Calu3 (cell line): ENCODE measurements at regions not wholly inside any gene's neighbourhood (a gene's known extent, or its start where the extent isn't known, plus 50 kb on each side); places are given as distances from the start of the nearest gene placed in this dataset.
A peak's percentile ranks its signal among the peaks of the same experiment; 100 is the strongest.

Source experiments
- BruUV-seq: library from RNA; stranded (reverse); fragments of 400-500 nt; replicated peaks from 2 replicates; lab custom pipeline; 2021; lab: Mats Ljungman, UMichigan
- CTCF ChIA-PET: fragments of 300-600 bp; sonication (Branson Sonifier 250); formaldehyde crosslinking; loops from one replicate; lab custom pipeline; 2022; ENCODE audit warnings: antibody characterized with exemption; lab: Charles Lee
- DNase-seq: peaks from one replicate; pipeline ENCODE4 v3.0.0; 2022
- H3K27ac Mint-ChIP-seq: one replicate; pipeline ENCODE4 v1.8.0; 2022; ENCODE audit warnings: mixed read lengths; ENCODE audit not compliant: unreplicated experiment
- H3K27me3 Mint-ChIP-seq: one replicate; pipeline ENCODE4 v1.8.0; 2022; ENCODE audit warnings: mixed read lengths; ENCODE audit not compliant: unreplicated experiment
- H3K36me3 Mint-ChIP-seq: one replicate; pipeline ENCODE4 v1.8.0; 2022; ENCODE audit warnings: mild to moderate bottlenecking, moderate library complexity, mixed read lengths; ENCODE audit not compliant: insufficient read depth, unreplicated experiment
- H3K4me1 Mint-ChIP-seq: one replicate; pipeline ENCODE4 v1.8.0; 2022; ENCODE audit warnings: mild to moderate bottlenecking, low read depth, mixed read lengths; ENCODE audit not compliant: unreplicated experiment
- H3K4me3 Mint-ChIP-seq: one replicate; pipeline ENCODE4 v1.8.0; 2022; ENCODE audit warnings: mild to moderate bottlenecking, low read depth, moderate library complexity, mixed read lengths; ENCODE audit not compliant: unreplicated experiment
- H3K9me3 Mint-ChIP-seq: one replicate; pipeline ENCODE4 v1.8.0; 2022; ENCODE audit warnings: low read depth, mixed read lengths; ENCODE audit not compliant: unreplicated experiment
- CTCF ChIP-seq: fragments of 200-600 bp; IDR thresholded peaks from one replicate; pipeline ENCODE4 v1.8.0; 2022; ENCODE audit warnings: antibody characterized with exemption; ENCODE audit not compliant: unreplicated experiment
- intact Hi-C: fragments of 100-400 bp; cut with micrococcal nuclease; formaldehyde crosslinking; loops from one replicate; pipeline ENCODE4 v1.10.0; 2022; ENCODE audit not compliant: unreplicated experiment

GRCh38 chr7:131945957-131946544, 389.6 kb upstream of the PODXL start:
- peaks cover 80% of the 10 kb centered on the region for H3K27me3 Mint-ChIP-seq
- no peak for TF ChIP-seq CTCF
- no peak for DNase-seq
- no peak overlapping the region for H3K4me3 Mint-ChIP-seq
- no peaks in the 10 kb centered on the region for H3K9me3 Mint-ChIP-seq
- H3K27ac Mint-ChIP-seq, result no peak overlapping the region
- intact Hi-C loops, result loop anchor here (1.0 to 5.0 kb wide), 3 partner anchors 103 to 634 kb away; no protein-coding TSS in a partner anchor
- CTCF ChIA-PET, result interaction anchor here (1.0 to 1.3 kb wide), 3 partner anchors 89 to 635 kb away, joined by 3 to 8 read pairs (median 8); no protein-coding TSS in a partner anchor
- H3K4me1 Mint-ChIP-seq, result peaks cover 7% of the 10 kb centered on the region
- no peaks in the 10 kb centered on the region for H3K36me3 Mint-ChIP-seq
- no TSS peak for BruUV-seq

GRCh38 chr7:131945313-131945911, 389.0 kb upstream of the PODXL start:
- CTCF ChIA-PET, result interaction anchor here (0.7 to 1.3 kb wide), 6 partner anchors 86 to 635 kb away, joined by 3 to 8 read pairs (median 4); no protein-coding TSS in a partner anchor
- no TSS peak for BruUV-seq
- H3K27me3 Mint-ChIP-seq, result peaks cover 81% of the 10 kb centered on the region
- DNase-seq, result peak; percentile 66
- no peak overlapping the region for H3K4me3 Mint-ChIP-seq
- no peaks in the 10 kb centered on the region for H3K36me3 Mint-ChIP-seq
- peak; percentile 85 for TF ChIP-seq CTCF
- H3K4me1 Mint-ChIP-seq, result peaks cover 7% of the 10 kb centered on the region
- intact Hi-C loops, result loop anchor here (1.0 to 5.0 kb wide), 3 partner anchors 104 to 635 kb away; no protein-coding TSS in a partner anchor
- no peak overlapping the region for H3K27ac Mint-ChIP-seq
- H3K9me3 Mint-ChIP-seq, result no peaks in the 10 kb centered on the region

GRCh38 chr7:131944556-131945069, 388.2 kb upstream of the PODXL start:
- no peak overlapping the region for H3K27ac Mint-ChIP-seq
- peaks cover 81% of the 10 kb centered on the region for H3K27me3 Mint-ChIP-seq
- no peak for DNase-seq
- peaks cover 7% of the 10 kb centered on the region for H3K4me1 Mint-ChIP-seq
- intact Hi-C loops, result loop anchor here (1.0 to 5.0 kb wide), 3 partner anchors 105 to 636 kb away; no protein-coding TSS in a partner anchor
- no TSS peak for BruUV-seq
- no peak for TF ChIP-seq CTCF
- CTCF ChIA-PET, result interaction anchor here (0.7 to 1.3 kb wide), 6 partner anchors 85 to 636 kb away, joined by 3 to 8 read pairs (median 4); no protein-coding TSS in a partner anchor
- H3K9me3 Mint-ChIP-seq, result no peaks in the 10 kb centered on the region
- no peak overlapping the region for H3K4me3 Mint-ChIP-seq
- no peaks in the 10 kb centered on the region for H3K36me3 Mint-ChIP-seq

GRCh38 chr7:131943646-131944045, 387.2 kb upstream of the PODXL start:
- no peak for TF ChIP-seq CTCF
- Mint-ChIP-seq H3K27ac (no peak overlapping the region), H3K27me3 (peaks cover 77% of the 10 kb centered on the region), H3K4me3 (no peak overlapping the region), H3K36me3 (no peaks in the 10 kb centered on the region), H3K9me3 (no peaks in the 10 kb centered on the region), H3K4me1 (peaks cover 5% of the 10 kb centered on the region)
- DNase-seq, result no peak
- CTCF ChIA-PET, result interaction anchor here (1.1 kb wide), 1 partner anchor 637 kb away, joined by 6 read pairs; no protein-coding TSS in a partner anchor
- intact Hi-C loops, result no loop called here
- BruUV-seq, result no TSS peak
